H1 (cell line): ENCODE measurements at regions not wholly inside any gene's neighbourhood (a gene's known extent, or its start where the extent isn't known, plus 50 kb on each side); places are given as distances from the start of the nearest gene placed in this dataset.

ENCODE experiments used
- HDAC6 ChIP-seq: IDR thresholded peaks from one replicate; pipeline ENCODE4 v1.7.1; 2012; ENCODE audit warnings: low read depth, mild to moderate bottlenecking, inconsistent platforms, low read length, moderate library complexity
- MAX ChIP-seq: IDR thresholded peaks from 2 replicates; pipeline ENCODE4 v1.6.1; 2012; ENCODE audit warnings: inconsistent platforms
- NRF1 ChIP-seq: IDR thresholded peaks from 2 replicates; pipeline ENCODE4 v1.6.1; 2011; ENCODE audit warnings: mild to moderate bottlenecking, low read depth, low read length, improper control_type of control experiment
- POLR2A ChIP-seq, 2 experiments: IDR thresholded peaks; 1 replicate in 1 of 2; 2 replicates in 1 of 2; pipeline ENCODE4 v1.6.1; 2011; ENCODE audit warnings: low read depth in 2 of 2, low read length in 2 of 2, mild to moderate bottlenecking in 2 of 2; ENCODE audit errors: control extremely low read depth in 1 of 2
- RAD21 ChIP-seq, 2 experiments: IDR thresholded peaks in 1 of 2; conservative IDR thresholded peaks in 1 of 2; 2 replicates each; pipeline ENCODE4 v1.6.1; 2011; ENCODE audit warnings: low read depth in 2 of 2, low read length in 2 of 2, improper control_type of control experiment in 1 of 2, inconsistent platforms in 1 of 2, mild to moderate bottlenecking in 1 of 2, moderate library complexity in 1 of 2
- RFX5 ChIP-seq: IDR thresholded peaks from 2 replicates; pipeline ENCODE4 v1.6.1; 2011; ENCODE audit warnings: low read depth, low read length, improper control_type of control experiment, borderline replicate concordance
- TBP ChIP-seq: IDR thresholded peaks from 2 replicates; pipeline ENCODE4 v1.6.1; 2011; ENCODE audit warnings: low read depth, low read length, improper control_type of control experiment
- ZNF274 ChIP-seq: IDR thresholded peaks from 2 replicates; pipeline ENCODE4 v1.7.0; 2012; ENCODE audit warnings: low read length, borderline replicate concordance; ENCODE audit errors: extremely low read depth
- TF ChIP-seq, protein P1 (sequence below), 3 experiments: IDR thresholded peaks; 1 replicate in 2 of 3; 2 replicates in 1 of 3; pipeline versions ENCODE4 v1.5.1 to v1.6.1; 2011; ENCODE audit warnings: low read length in 3 of 3, mild to moderate bottlenecking in 3 of 3, inconsistent platforms in 2 of 3, low read depth in 1 of 3, moderate library complexity in 1 of 3; ENCODE audit not compliant: insufficient read depth in 1 of 3; ENCODE audit errors: control extremely low read depth in 1 of 3
- TF ChIP-seq, protein P2 (sequence below): IDR thresholded peaks from 2 replicates; pipeline ENCODE4 v1.6.1; 2012; ENCODE audit warnings: low read length, inconsistent platforms

DNA sequence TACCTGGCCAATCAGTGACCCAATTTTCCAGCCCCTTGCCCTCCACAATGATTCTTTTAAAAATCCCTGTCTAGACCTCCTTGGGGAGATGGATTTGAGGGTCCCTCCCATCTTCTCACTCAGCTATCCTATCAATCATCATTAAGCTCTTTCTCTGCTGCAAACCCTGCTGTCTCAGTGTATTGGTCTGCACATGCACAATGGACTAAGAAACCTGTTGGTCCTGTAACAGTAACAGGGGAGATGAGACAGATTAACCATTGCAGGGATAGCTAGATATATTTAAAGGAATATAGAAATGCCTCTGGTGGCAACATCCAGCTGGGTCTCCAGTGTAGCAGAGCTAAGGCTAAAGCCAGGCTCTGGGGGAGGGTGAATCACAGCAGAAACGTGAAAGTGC is 74.6 kb upstream of the CHRNA7 start:
- TF ChIP-seq, protein P1, sequence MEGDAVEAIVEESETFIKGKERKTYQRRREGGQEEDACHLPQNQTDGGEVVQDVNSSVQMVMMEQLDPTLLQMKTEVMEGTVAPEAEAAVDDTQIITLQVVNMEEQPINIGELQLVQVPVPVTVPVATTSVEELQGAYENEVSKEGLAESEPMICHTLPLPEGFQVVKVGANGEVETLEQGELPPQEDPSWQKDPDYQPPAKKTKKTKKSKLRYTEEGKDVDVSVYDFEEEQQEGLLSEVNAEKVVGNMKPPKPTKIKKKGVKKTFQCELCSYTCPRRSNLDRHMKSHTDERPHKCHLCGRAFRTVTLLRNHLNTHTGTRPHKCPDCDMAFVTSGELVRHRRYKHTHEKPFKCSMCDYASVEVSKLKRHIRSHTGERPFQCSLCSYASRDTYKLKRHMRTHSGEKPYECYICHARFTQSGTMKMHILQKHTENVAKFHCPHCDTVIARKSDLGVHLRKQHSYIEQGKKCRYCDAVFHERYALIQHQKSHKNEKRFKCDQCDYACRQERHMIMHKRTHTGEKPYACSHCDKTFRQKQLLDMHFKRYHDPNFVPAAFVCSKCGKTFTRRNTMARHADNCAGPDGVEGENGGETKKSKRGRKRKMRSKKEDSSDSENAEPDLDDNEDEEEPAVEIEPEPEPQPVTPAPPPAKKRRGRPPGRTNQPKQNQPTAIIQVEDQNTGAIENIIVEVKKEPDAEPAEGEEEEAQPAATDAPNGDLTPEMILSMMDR (IDR thresholded peaks at IDR 0.05; ENCODE audit: control extremely low read depth in 1 of 3, insufficient read depth in 1 of 3, low read depth in 1 of 3, low read length in 3 of 3) = no peak
- TF ChIP-seq, protein P2, sequence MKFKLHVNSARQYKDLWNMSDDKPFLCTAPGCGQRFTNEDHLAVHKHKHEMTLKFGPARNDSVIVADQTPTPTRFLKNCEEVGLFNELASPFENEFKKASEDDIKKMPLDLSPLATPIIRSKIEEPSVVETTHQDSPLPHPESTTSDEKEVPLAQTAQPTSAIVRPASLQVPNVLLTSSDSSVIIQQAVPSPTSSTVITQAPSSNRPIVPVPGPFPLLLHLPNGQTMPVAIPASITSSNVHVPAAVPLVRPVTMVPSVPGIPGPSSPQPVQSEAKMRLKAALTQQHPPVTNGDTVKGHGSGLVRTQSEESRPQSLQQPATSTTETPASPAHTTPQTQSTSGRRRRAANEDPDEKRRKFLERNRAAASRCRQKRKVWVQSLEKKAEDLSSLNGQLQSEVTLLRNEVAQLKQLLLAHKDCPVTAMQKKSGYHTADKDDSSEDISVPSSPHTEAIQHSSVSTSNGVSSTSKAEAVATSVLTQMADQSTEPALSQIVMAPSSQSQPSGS = no peak
- TF ChIP-seq RAD21 (IDR thresholded peaks at IDR 0.05 in 1 of 2, conservative IDR thresholded peaks at IDR 0.05 in 1 of 2; ENCODE audit: low read depth in 2 of 2, low read length in 2 of 2) = no peak
- TF ChIP-seq NRF1 = no peak
- no peak for TF ChIP-seq TBP
- no peak for TF ChIP-seq RFX5
- TF ChIP-seq POLR2A (IDR thresholded peaks at IDR 0.05; ENCODE audit: control extremely low read depth in 1 of 2, low read depth in 2 of 2, low read length in 2 of 2) = no peak
- TF ChIP-seq ZNF274 = no peak
- no peak for TF ChIP-seq MAX
- no peak for TF ChIP-seq HDAC6
